A673 (cell line): ENCODE measurements at regions not wholly inside any gene's neighbourhood (a gene's known extent, or its start where the extent isn't known, plus 50 kb on each side); places are given as distances from the start of the nearest gene placed in this dataset.

Source experiments
- BruUV-seq: library from RNA; stranded (reverse); fragments of 400-500 nt; replicated peaks from 2 replicates; lab custom pipeline; 2021; lab: Mats Ljungman, UMichigan
- CTCF ChIA-PET: fragments of 300-600 bp; sonication (Branson Sonifier 250); formaldehyde crosslinking; loops from one replicate; lab custom pipeline; 2022; ENCODE audit warnings: antibody characterized with exemption; lab: Charles Lee
- POLR2A ChIA-PET: fragments of 300-600 bp; sonication (Branson Sonifier 250); formaldehyde crosslinking; loops from one replicate; lab custom pipeline; 2022; ENCODE audit warnings: antibody characterized with exemption; ENCODE audit not compliant: low non-redundant PET; lab: Charles Lee
- DNase-seq: peaks from one replicate; pipeline ENCODE4 v3.0.0-alpha.2; 2015; ENCODE audit warnings: low spot score
- H3K27ac ChIP-seq: fragments of 200-600 bp; sonication (generic); 2 replicates; pipeline ENCODE4 v1.5.1; 2016; ENCODE audit warnings: mixed run types, low read depth, mild to moderate bottlenecking, mixed read lengths, antibody characterized with exemption, low read length; ENCODE audit not compliant: poor library complexity, severe bottlenecking
- H3K27me3 ChIP-seq: fragments of 200-600 bp; sonication (generic); replicated peaks from 2 replicates; pipeline ENCODE4 v1.6.1; 2017; ENCODE audit warnings: mixed run types, low read depth, mild to moderate bottlenecking, mixed read lengths, antibody characterized with exemption, low read length; ENCODE audit not compliant: insufficient read depth, poor library complexity
- H3K36me3 ChIP-seq: fragments of 200-600 bp; sonication (generic); 2 replicates; pipeline ENCODE4 v1.6.1; 2016; ENCODE audit warnings: mixed run types, mild to moderate bottlenecking, mixed read lengths, antibody characterized with exemption, low read length; ENCODE audit not compliant: insufficient read depth, poor library complexity, severe bottlenecking
- H3K4me1 ChIP-seq: fragments of 200-600 bp; sonication (generic); 2 replicates; pipeline ENCODE4 v1.6.1; 2017; ENCODE audit warnings: mixed run types, mild to moderate bottlenecking, mixed read lengths, antibody characterized with exemption, low read length; ENCODE audit not compliant: insufficient read depth, poor library complexity, severe bottlenecking
- H3K4me3 ChIP-seq: fragments of 200-600 bp; sonication (generic); 2 replicates; pipeline ENCODE4 v1.5.1; 2016; ENCODE audit warnings: low read depth, mixed run types, mild to moderate bottlenecking, mixed read lengths, low read length; ENCODE audit not compliant: poor library complexity, severe bottlenecking
- H3K9me3 ChIP-seq: fragments of 200-600 bp; sonication (generic); 2 replicates; pipeline ENCODE4 v1.6.1; 2016; ENCODE audit warnings: mixed run types, low read depth, mild to moderate bottlenecking, mixed read lengths, antibody characterized with exemption, low read length; ENCODE audit not compliant: poor library complexity, severe bottlenecking
- CTCF ChIP-seq: fragments of 300-800, 200-600 bp; sonication (generic); conservative IDR thresholded peaks from 2 replicates; pipeline ENCODE4 v1.5.1; 2017; ENCODE audit warnings: low read depth, mild to moderate bottlenecking, antibody characterized with exemption, low read length, moderate library complexity, mixed read lengths
- EZH2 ChIP-seq: fragments of 200-600 bp; sonication (generic); IDR thresholded peaks from 2 replicates; pipeline ENCODE4 v1.6.1; 2017; ENCODE audit warnings: borderline replicate concordance, low read depth, mild to moderate bottlenecking, mixed read lengths, antibody characterized with exemption, low read length; ENCODE audit not compliant: poor library complexity, severe bottlenecking
- intact Hi-C: fragments of 100-400 bp; cut with micrococcal nuclease; formaldehyde crosslinking; loops from one replicate; pipeline ENCODE4 v1.10.0; 2022; ENCODE audit not compliant: unreplicated experiment

GRCh38 chr13:87524775-87525174 lies 146.4 kb upstream of the SLITRK5 start:
- ChIA-PET CTCF (no interaction called here), POLR2A (no interaction called here)
- Histone ChIP-seq H3K9me3 (no peaks in the 10 kb centered on the region), H3K27ac (no peak overlapping the region), H3K4me3 (no peak overlapping the region), H3K36me3 (no peaks in the 10 kb centered on the region), H3K27me3 (no peaks in the 10 kb centered on the region), H3K4me1 (no peaks in the 10 kb centered on the region)
- TF ChIP-seq CTCF (no peak), EZH2 (no peak)
- BruUV-seq, result no TSS peak
- intact Hi-C loops, result no loop called here
- no peak for DNase-seq

- ChIA-PET CTCF (no interaction called here), POLR2A (no interaction called here)
- DNase-seq, result no peak
- intact Hi-C loops, result no loop called here
- Histone ChIP-seq H3K36me3 (no peaks in the 10 kb centered on the region), H3K4me3 (no peak overlapping the region), H3K9me3 (no peaks in the 10 kb centered on the region), H3K27me3 (no peaks in the 10 kb centered on the region), H3K4me1 (no peaks in the 10 kb centered on the region), H3K27ac (no peak overlapping the region)
- no TSS peak for BruUV-seq
- TF ChIP-seq EZH2 (no peak), CTCF (no peak)
Observed at GRCh38 chr13:87533776-87534175, 137.4 kb upstream of the SLITRK5 start.

DNA sequence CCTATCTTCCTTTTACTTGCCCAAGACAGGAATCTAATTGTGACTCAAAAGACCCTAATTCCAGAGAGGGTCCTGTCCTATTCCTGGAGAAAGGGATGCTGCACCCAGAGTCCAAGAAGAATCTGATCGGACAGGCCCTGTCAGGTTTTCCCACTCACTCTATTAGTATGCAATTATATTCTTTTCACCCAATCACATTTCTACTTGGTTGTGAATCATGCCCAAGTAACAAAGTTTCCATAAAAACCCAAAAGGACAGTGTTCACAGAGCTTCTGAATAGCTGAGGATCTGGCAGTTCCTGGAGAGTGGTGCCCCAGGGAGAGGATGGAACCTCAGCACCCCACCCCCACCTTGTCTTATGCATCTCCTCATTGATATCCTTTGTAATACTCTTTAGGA lies 135.3 kb upstream of the SLITRK5 start:
- CTCF ChIA-PET, result no interaction called here
- POLR2A ChIA-PET, result no interaction called here
- no peak overlapping the region for H3K4me3 ChIP-seq
- BruUV-seq, result no TSS peak
- H3K9me3 ChIP-seq, result no peaks in the 10 kb centered on the region
- intact Hi-C loops, result no loop called here
- TF ChIP-seq EZH2 (no peak), CTCF (no peak)
- H3K4me1 ChIP-seq, result no peaks in the 10 kb centered on the region
- no peaks in the 10 kb centered on the region for H3K36me3 ChIP-seq
- DNase-seq, result no peak
- H3K27me3 ChIP-seq, result no peaks in the 10 kb centered on the region
- no peak overlapping the region for H3K27ac ChIP-seq
